ENCODE measurements at regions not wholly inside any gene's neighbourhood (a gene's known extent, or its start where the extent isn't known, plus 50 kb on each side); places are given as distances from the start of the nearest gene placed in this dataset.

GRCh38 chr16:22671301-22672076, 142.5 kb upstream of the HS3ST2 start:
- TF ChIP-seq CTCF (IDR thresholded peaks at IDR 0.05) (no peak), POLR2A (IDR thresholded peaks at IDR 0.05) (no peak)

Measured in esophagus squamous epithelium (tissue), 4 donors.